ENCODE measurements at regions not wholly inside any gene's neighbourhood (a gene's known extent, or its start where the extent isn't known, plus 50 kb on each side); places are given as distances from the start of the nearest gene placed in this dataset.

DNA sequence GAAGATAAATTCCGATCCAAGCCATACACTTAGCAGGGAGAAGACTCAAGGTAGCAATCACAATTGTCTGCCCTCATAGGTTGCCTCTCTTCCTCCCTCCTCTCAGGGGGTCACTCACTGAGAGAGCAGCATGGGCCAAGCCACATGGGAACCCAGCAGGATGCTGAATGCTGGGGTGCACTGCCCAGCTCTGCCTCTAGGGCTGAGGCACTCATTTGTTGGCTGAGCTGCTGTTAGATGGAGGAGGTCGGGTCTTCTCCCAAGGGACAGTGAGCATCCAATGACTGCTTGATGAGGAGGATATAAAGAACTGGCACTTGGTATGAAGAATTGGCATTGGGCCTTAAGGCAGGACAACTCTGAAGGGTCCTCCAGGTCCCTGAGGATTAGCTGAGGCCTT is 418.8 kb downstream of the SIPA1L2 start:
- no peaks in the 10 kb centered on the region for H3K36me3 ChIP-seq (ENCODE audit: control insufficient read depth, insufficient read depth, low read length)
- ChIA-PET POLR2A (no interaction called here), CTCF (interaction anchor here (1.0 kb wide), 1 partner anchor 416 kb away, joined by 3 read pairs; no protein-coding TSS in a partner anchor)
- 0 out of 2 replicates have a peak, but pooled peaks cover 5% of the 10 kb centered on the region for H3K4me1 ChIP-seq
- peaks cover 5% of the 10 kb centered on the region for H3K27me3 Mint-ChIP-seq (ENCODE audit: insufficient read depth, unreplicated experiment)
- H3K9me3 Mint-ChIP-seq (ENCODE audit: unreplicated experiment) = no peaks in the 10 kb centered on the region
- H3K27me3 ChIP-seq (replicated peaks; ENCODE audit: control insufficient read depth, insufficient read depth, low read length) = no peaks in the 10 kb centered on the region
- H3K4me3 ChIP-seq (ENCODE audit: low read depth, low read length) = no peak overlapping the region
- H3K27ac Mint-ChIP-seq (ENCODE audit: unreplicated experiment) = no peak overlapping the region
- intact Hi-C loops (cut with micrococcal nuclease; ENCODE audit: unreplicated experiment) = no loop called here
- DNase-seq = peak in 1 of 2 experiments; percentile 24
- BruUV-seq (replicated peaks) = no TSS peak
- no peaks in the 10 kb centered on the region for H3K4me1 Mint-ChIP-seq (ENCODE audit: low read depth, unreplicated experiment)
- TF ChIP-seq, protein P1, sequence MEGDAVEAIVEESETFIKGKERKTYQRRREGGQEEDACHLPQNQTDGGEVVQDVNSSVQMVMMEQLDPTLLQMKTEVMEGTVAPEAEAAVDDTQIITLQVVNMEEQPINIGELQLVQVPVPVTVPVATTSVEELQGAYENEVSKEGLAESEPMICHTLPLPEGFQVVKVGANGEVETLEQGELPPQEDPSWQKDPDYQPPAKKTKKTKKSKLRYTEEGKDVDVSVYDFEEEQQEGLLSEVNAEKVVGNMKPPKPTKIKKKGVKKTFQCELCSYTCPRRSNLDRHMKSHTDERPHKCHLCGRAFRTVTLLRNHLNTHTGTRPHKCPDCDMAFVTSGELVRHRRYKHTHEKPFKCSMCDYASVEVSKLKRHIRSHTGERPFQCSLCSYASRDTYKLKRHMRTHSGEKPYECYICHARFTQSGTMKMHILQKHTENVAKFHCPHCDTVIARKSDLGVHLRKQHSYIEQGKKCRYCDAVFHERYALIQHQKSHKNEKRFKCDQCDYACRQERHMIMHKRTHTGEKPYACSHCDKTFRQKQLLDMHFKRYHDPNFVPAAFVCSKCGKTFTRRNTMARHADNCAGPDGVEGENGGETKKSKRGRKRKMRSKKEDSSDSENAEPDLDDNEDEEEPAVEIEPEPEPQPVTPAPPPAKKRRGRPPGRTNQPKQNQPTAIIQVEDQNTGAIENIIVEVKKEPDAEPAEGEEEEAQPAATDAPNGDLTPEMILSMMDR (IDR thresholded peaks at IDR 0.05; ENCODE audit: insufficient read depth in 1 of 2, low read depth in 1 of 2, low read length in 1 of 2, severe bottlenecking in 1 of 2, unreplicated experiment in 1 of 2) = peak; percentile 29 to 38
- H3K9me3 ChIP-seq = no peaks in the 10 kb centered on the region
- H3K36me3 Mint-ChIP-seq (ENCODE audit: insufficient read depth, unreplicated experiment) = no peaks in the 10 kb centered on the region
- no peak overlapping the region for H3K4me3 Mint-ChIP-seq (ENCODE audit: unreplicated experiment)

DNA sequence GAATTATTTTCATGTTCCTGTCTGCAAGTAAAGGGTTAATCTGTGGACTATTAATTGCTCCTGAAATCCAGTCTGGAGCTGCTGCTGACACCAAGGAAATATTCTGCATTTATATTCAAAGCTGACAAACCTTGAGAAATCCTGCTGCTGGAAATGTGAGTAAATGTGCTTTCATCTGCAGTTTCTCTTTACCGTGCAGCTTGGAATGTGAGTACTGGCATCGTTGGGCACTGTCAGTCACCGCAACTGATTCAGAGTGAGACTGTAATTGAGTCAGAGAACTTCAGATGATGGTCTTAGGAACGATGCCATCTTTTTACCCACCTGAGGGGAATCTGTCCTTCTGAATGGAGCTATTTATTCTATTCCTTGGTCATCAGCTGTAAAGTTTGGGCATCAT is 420.6 kb downstream of the SIPA1L2 start:
- Mint-ChIP-seq H3K9me3 (ENCODE audit: unreplicated experiment) (no peaks in the 10 kb centered on the region), H3K4me1 (ENCODE audit: low read depth, unreplicated experiment) (no peaks in the 10 kb centered on the region), H3K27me3 (ENCODE audit: insufficient read depth, unreplicated experiment) (peaks cover 5% of the 10 kb centered on the region), H3K27ac (ENCODE audit: unreplicated experiment) (no peak overlapping the region), H3K4me3 (ENCODE audit: unreplicated experiment) (no peak overlapping the region), H3K36me3 (ENCODE audit: insufficient read depth, unreplicated experiment) (no peaks in the 10 kb centered on the region)
- DNase-seq = no peak
- H3K4me1 ChIP-seq = 0 out of 2 replicates have a peak, but pooled peaks cover 5% of the 10 kb centered on the region
- intact Hi-C loops (cut with micrococcal nuclease; ENCODE audit: unreplicated experiment) = no loop called here
- no peak overlapping the region for H3K4me3 ChIP-seq (ENCODE audit: low read depth, low read length)
- no peaks in the 10 kb centered on the region for H3K36me3 ChIP-seq (ENCODE audit: control insufficient read depth, insufficient read depth, low read length)
- H3K27me3 ChIP-seq (replicated peaks; ENCODE audit: control insufficient read depth, insufficient read depth, low read length) = no peaks in the 10 kb centered on the region
- POLR2A ChIA-PET = no interaction called here
- TF ChIP-seq, protein P1 (IDR thresholded peaks at IDR 0.05; ENCODE audit: insufficient read depth in 1 of 2, low read depth in 1 of 2, low read length in 1 of 2, severe bottlenecking in 1 of 2, unreplicated experiment in 1 of 2) = no peak
- no peaks in the 10 kb centered on the region for H3K9me3 ChIP-seq
- no TSS peak for BruUV-seq (replicated peaks)
- CTCF ChIA-PET = no interaction called here

DNA sequence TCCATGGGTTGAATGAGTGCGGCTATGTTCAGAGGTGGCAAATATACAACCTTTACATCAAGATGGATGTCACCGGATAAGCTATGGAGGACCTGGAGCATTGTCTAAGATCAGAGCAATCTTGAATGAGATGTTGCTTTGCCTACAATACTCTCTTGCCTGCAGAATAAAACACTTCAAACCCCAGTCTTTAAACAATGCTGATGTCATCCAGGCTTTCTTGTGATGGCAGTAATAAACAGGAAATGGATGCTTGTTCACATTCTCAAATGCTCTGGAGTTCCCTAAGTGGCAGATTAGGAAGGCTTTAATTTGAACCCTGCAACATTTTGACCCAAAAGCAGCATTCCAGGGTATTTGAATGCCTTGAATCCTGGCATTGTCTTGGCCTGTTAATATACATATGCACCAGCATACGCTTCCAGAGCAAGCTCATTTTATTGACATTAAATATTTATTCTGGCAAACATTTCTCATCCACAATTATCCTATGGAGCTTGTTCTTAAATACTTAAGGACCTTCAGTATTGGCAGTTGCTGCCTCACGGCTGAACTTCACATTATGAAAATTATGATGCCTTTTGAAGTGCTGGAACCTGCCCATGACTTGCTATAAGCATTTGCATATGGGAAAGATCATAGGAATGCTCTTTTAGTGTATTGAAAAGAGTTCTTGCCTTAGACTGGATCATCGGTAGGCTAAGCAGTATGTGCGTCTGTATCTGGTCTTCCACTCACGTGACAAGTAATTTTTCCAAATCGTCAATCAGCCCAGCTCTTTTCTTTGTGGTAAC is 422.7 kb downstream of the SIPA1L2 start:
- DNase-seq = no peak
- BruUV-seq (replicated peaks) = no TSS peak
- Mint-ChIP-seq H3K27me3 (ENCODE audit: insufficient read depth, unreplicated experiment) (peaks cover 2% of the 10 kb centered on the region), H3K36me3 (ENCODE audit: insufficient read depth, unreplicated experiment) (no peaks in the 10 kb centered on the region), H3K9me3 (ENCODE audit: unreplicated experiment) (peaks cover 13% of the 10 kb centered on the region), H3K4me1 (ENCODE audit: low read depth, unreplicated experiment) (no peaks in the 10 kb centered on the region), H3K4me3 (ENCODE audit: unreplicated experiment) (no peak overlapping the region), H3K27ac (ENCODE audit: unreplicated experiment) (no peak overlapping the region)
- H3K4me3 ChIP-seq (ENCODE audit: low read depth, low read length) = no peak overlapping the region
- H3K36me3 ChIP-seq (ENCODE audit: control insufficient read depth, insufficient read depth, low read length) = no peaks in the 10 kb centered on the region
- TF ChIP-seq, protein P1 (IDR thresholded peaks at IDR 0.05; ENCODE audit: insufficient read depth in 1 of 2, low read depth in 1 of 2, low read length in 1 of 2, severe bottlenecking in 1 of 2, unreplicated experiment in 1 of 2) = no peak
- ChIA-PET POLR2A (no interaction called here), CTCF (no interaction called here)
- peaks cover 3% of the 10 kb centered on the region; the same call in 1 of the 2 replicates for H3K9me3 ChIP-seq
- 0 out of 2 replicates have a peak, but pooled peaks cover 5% of the 10 kb centered on the region for H3K4me1 ChIP-seq
- H3K27me3 ChIP-seq (replicated peaks; ENCODE audit: control insufficient read depth, insufficient read depth, low read length) = no peaks in the 10 kb centered on the region
- intact Hi-C loops (cut with micrococcal nuclease; ENCODE audit: unreplicated experiment) = no loop called here
